Adipocyte (in vitro differentiated cells): ENCODE measurements at regions not wholly inside any gene's neighbourhood (a gene's known extent, or its start where the extent isn't known, plus 50 kb on each side); places are given as distances from the start of the nearest gene placed in this dataset.
A peak's percentile ranks its signal among the peaks of the same experiment; 100 is the strongest.

Source experiments
- DNase-seq: peaks from one replicate; pipeline ENCODE4 v3.0.0-alpha.2; 2015; ENCODE audit warnings: low read depth
- H3K27me3 ChIP-seq: replicated peaks from 2 replicates; pipeline ENCODE4 v1.7.0; 2013; ENCODE audit warnings: mild to moderate bottlenecking, low read length, moderate library complexity; ENCODE audit not compliant: control insufficient read depth, insufficient read depth
- H3K36me3 ChIP-seq: 2 replicates; pipeline ENCODE4 v1.7.0; 2013; ENCODE audit warnings: low read length, mild to moderate bottlenecking, moderate library complexity; ENCODE audit not compliant: control insufficient read depth, insufficient read depth, severe bottlenecking
- H3K4me1 ChIP-seq: 2 replicates; pipeline ENCODE4 v1.7.0; 2013; ENCODE audit warnings: mild to moderate bottlenecking, low read length, moderate library complexity; ENCODE audit not compliant: control insufficient read depth, insufficient read depth
- H3K4me3 ChIP-seq: 2 replicates; pipeline ENCODE4 v1.7.0; 2013; ENCODE audit warnings: mild to moderate bottlenecking, low read length, moderate library complexity
- H3K9ac ChIP-seq: 2 replicates; pipeline ENCODE4 v1.7.0; 2013; ENCODE audit warnings: mild to moderate bottlenecking, low read length, moderate library complexity
- H3K9me3 ChIP-seq: 2 replicates; pipeline ENCODE4 v1.7.0; 2013; ENCODE audit warnings: mild to moderate bottlenecking, low read length, moderate library complexity; ENCODE audit not compliant: control insufficient read depth

DNA sequence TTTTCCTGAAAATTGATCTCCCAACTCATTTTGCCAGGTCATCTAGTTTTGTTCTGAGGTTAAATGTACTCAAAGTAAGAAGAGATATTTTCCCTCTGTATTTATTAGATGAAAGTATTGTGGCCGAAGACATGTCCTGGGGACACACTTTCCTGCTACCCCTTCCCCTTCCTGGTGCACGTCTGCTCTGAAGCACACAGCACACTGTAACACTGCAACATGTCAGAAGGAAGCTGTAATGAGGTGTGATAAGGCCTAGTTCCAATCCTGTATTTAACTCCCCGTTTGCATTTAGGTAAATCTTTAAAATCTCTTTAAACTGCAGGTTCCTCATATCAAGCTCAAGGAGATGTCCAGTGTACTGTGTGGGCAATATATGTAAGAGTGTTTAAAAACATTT is 99.4 kb downstream of the HDGFL1 start:
- DNase-seq, result no peak
- no peaks in the 10 kb centered on the region for H3K27me3 ChIP-seq
- no peaks in the 10 kb centered on the region for H3K36me3 ChIP-seq
- no peak overlapping the region for H3K9ac ChIP-seq
- no peaks in the 10 kb centered on the region for H3K9me3 ChIP-seq
- H3K4me1 ChIP-seq, result peaks cover 13% of the 10 kb centered on the region
- H3K4me3 ChIP-seq, result no peak overlapping the region

DNA sequence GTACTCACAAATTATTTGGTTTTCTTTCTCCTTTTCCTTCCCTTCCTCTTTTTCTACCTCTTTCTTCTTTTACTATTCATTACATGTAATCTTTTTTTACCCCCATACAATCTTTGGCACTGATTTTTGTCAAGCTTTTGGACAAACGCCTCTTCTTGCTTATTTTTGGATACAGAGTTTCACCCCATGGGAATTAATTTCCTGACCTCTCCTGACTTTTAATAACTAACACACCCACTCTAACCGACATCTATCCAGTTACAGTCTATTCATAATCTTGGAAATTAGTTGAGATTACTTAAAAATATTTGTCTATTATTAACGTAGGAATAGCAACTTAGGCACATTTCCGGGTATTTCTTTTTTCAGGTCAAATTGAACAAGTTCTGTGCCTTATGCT is 101.2 kb downstream of the HDGFL1 start:
- Histone ChIP-seq H3K4me1 (peaks cover 13% of the 10 kb centered on the region), H3K9ac (no peak overlapping the region), H3K4me3 (no peak overlapping the region), H3K27me3 (no peaks in the 10 kb centered on the region), H3K9me3 (no peaks in the 10 kb centered on the region), H3K36me3 (no peaks in the 10 kb centered on the region)
- DNase-seq, result no peak

DNA sequence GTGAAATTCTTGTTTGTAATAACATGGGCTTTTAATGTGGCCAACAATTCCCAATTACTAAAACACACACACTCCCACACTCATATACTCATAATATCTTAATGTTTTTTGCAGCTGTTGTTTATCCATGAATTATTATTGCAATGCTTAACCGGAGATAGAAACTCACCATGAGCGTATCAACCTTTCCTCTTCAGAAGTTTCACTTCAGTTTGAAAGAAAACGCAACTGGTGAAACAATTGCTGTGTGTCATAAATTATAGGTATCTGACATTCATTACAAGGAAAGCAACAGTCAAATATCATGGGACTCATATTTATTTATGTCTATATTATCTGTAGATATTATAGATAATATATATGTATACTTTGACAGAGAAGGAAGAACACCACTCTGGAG is 104.1 kb downstream of the HDGFL1 start:
- H3K27me3 ChIP-seq, result no peaks in the 10 kb centered on the region
- no peak overlapping the region for H3K4me3 ChIP-seq
- peaks cover 9% of the 10 kb centered on the region for H3K4me1 ChIP-seq
- no peaks in the 10 kb centered on the region for H3K9me3 ChIP-seq
- DNase-seq, result no peak
- H3K36me3 ChIP-seq, result no peaks in the 10 kb centered on the region
- H3K9ac ChIP-seq, result no peak overlapping the region

DNA sequence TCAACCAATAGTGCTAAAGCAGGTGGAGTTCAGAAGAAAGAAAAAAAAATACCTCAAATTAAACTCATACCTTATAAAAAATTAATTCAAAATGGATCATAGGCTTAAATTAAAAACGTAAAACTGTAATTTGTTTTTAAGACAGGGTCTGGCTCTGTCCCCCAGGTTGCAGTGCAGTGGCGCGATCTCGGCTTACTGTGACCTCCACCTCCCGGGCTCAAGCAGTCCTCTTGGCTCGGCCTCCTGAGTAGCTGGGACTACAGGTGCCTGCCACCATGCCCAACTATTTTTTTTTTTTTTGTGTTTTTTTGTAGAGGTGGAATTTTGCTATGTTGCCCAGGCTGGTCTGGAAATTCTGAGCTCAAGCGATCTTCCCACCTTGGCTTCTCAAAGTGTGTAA is 111.6 kb downstream of the HDGFL1 start:
- H3K27me3 ChIP-seq, result no peaks in the 10 kb centered on the region
- DNase-seq, result no peak
- H3K9me3 ChIP-seq, result no peaks in the 10 kb centered on the region
- H3K9ac ChIP-seq, result no peak overlapping the region
- H3K4me3 ChIP-seq, result no peak overlapping the region
- no peaks in the 10 kb centered on the region for H3K4me1 ChIP-seq
- H3K36me3 ChIP-seq, result no peaks in the 10 kb centered on the region

DNA sequence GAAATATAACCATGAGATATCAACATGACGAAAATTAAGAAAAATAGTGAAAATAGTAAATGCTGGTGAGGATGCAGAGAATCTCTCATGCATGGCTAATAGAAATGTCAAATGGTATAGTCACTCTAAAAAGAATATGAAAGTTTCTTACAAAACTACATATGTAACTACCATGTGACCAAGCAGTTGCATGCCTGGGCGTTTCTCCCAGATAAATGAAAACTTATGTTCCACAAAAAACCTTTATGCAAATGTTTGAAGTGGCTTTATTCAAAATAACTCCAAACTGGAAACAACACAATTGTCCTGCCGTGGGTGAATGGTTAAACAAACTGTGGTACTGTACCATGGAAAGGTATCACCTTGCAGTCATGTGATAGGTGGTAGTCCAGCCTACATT is 112.4 kb downstream of the HDGFL1 start:
- Histone ChIP-seq H3K36me3 (no peaks in the 10 kb centered on the region), H3K27me3 (no peaks in the 10 kb centered on the region), H3K4me1 (no peaks in the 10 kb centered on the region), H3K9ac (no peak overlapping the region), H3K9me3 (no peaks in the 10 kb centered on the region), H3K4me3 (no peak overlapping the region)
- DNase-seq, result peak; percentile 50

DNA sequence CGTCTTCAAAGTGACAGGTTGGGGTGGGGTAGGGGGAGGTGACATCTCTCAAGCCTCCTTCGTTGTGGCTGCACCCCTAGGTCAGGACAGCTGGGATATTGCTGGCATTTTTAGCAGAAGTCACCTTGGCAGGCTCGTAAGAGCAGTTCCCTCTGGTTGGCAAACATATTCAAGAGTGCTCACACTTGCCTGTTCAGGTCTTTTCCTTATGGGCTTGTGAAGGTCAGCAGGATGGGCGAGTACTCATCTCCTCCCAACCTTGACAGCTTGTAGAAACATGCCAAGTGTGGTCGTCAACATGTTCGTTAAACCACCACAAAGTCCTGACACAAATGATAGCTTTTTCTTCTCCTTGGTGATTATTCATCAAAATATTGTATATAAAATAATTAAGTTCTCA is 113.6 kb downstream of the HDGFL1 start:
- no peaks in the 10 kb centered on the region for H3K4me1 ChIP-seq
- no peak overlapping the region for H3K4me3 ChIP-seq
- no peak overlapping the region for H3K9ac ChIP-seq
- no peaks in the 10 kb centered on the region for H3K9me3 ChIP-seq
- DNase-seq, result no peak
- no peaks in the 10 kb centered on the region for H3K36me3 ChIP-seq
- H3K27me3 ChIP-seq, result no peaks in the 10 kb centered on the region

DNA sequence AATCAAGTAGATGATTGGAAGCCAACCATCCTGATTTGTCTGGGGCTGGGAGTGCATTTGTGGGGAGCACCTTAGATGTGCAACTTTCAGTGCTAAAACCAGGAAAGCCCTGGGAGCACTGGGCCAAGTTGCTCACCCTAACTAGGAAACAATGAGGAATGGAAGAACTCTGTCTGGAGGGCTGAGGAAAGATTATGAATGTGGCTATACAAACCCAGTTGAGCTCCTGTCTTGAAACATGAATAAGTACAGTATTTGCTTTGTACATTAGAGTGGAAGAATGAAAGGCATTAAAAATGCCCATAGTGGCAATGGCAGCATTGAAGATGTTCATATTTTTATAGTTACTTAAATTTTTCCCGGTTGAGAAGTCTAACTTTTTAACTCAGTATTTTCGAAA is 121.1 kb downstream of the HDGFL1 start:
- H3K4me1 ChIP-seq, result no peaks in the 10 kb centered on the region
- no peak for DNase-seq
- no peak overlapping the region for H3K9ac ChIP-seq
- no peaks in the 10 kb centered on the region for H3K36me3 ChIP-seq
- H3K4me3 ChIP-seq, result no peak overlapping the region
- no peaks in the 10 kb centered on the region for H3K27me3 ChIP-seq
- no peaks in the 10 kb centered on the region for H3K9me3 ChIP-seq

DNA sequence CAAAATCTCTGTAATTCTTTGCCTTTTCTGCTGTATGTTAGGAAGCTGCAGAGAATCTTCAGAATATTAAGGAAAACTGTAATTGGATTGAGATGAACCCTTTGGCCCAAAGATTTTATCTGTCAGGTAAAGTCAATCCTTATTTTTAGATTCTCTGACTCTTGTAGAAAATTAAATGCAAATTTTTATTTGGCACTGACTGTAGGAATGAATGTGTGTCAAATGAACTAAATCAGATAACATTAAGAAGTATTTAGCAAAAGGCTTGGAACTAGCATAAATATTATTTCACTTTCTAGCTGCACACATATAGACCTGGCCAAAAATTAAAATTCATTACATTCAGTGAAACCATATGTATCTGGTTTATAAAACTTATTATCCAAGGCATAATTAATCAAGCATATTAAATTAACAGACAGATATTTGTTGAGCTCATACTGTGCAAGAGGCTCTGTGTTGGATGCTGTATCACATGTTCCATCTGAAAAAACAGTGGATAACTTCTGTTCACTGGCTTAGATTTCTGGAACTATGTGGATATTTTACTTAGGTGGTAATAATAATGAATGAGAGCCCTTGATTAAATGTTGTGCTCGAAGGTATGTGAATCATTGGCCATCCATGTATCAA is 124.8 kb downstream of the HDGFL1 start:
- Histone ChIP-seq H3K4me3 (no peak overlapping the region), H3K9ac (no peak overlapping the region), H3K4me1 (no peaks in the 10 kb centered on the region), H3K9me3 (no peaks in the 10 kb centered on the region), H3K27me3 (no peaks in the 10 kb centered on the region), H3K36me3 (no peaks in the 10 kb centered on the region)
- no peak for DNase-seq

DNA sequence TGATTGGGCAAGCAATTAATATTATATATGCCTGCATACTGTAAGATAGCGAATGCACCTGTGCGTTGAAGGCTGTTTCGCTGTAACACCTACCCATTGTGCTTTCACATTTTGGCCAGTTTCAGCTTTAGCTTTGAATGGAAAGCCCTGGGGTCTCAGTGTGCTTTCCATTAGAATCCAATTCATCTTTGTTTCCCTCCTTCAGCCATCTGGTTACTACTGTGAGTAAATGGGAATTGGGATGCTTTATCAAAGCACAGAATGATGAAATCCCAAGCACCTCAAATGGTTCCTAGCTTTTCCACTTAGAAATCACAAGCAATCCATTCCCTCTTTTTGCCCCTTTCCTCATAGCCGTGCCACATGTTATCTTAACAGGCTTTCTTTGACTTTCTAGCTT is 127.1 kb downstream of the HDGFL1 start:
- H3K4me3 ChIP-seq, result no peak overlapping the region
- no peaks in the 10 kb centered on the region for H3K36me3 ChIP-seq
- DNase-seq, result no peak
- H3K9me3 ChIP-seq, result no peaks in the 10 kb centered on the region
- no peak overlapping the region for H3K9ac ChIP-seq
- H3K27me3 ChIP-seq, result no peaks in the 10 kb centered on the region
- no peaks in the 10 kb centered on the region for H3K4me1 ChIP-seq

DNA sequence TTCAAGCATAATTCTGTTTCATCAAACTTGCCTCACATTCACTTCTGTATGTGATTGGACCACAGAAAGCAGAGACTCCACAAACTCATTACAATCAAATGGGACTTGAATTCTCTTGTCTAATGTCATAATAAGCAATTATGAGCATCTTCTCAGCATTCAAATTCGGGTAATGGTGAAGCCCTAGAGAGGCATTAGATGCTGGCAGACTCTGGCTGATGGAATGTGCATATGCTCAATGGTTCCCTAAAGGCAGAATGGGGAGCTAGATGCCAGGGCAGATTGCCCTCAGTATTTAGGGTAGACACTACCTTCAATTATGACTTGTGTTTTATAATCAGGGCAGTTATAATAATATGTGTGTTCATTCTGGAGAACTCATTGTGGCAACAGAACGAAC is 127.9 kb downstream of the HDGFL1 start:
- no peaks in the 10 kb centered on the region for H3K9me3 ChIP-seq
- H3K9ac ChIP-seq, result no peak overlapping the region
- H3K27me3 ChIP-seq, result no peaks in the 10 kb centered on the region
- DNase-seq, result no peak
- H3K36me3 ChIP-seq, result no peaks in the 10 kb centered on the region
- H3K4me3 ChIP-seq, result no peak overlapping the region
- no peaks in the 10 kb centered on the region for H3K4me1 ChIP-seq

DNA sequence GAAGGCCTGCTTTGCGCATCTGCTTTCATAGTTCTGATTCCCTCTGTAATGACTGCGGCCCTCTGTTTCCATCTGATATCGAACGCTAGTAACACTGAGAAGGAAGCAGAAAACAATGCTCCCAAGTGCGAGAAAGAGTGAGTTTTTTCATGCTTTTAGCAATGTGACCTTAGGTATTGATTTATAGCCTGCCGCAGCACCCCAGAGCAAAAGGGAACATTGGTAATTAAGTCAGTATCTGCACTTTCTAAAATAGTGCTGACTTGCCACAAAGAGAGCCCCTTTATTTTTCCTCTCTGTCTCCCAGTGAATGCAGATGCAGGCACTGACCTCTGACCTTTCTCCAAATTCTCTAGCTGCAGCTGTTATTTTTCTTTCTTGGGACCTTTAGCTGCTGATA is 129.8 kb downstream of the HDGFL1 start:
- no peaks in the 10 kb centered on the region for H3K27me3 ChIP-seq
- H3K36me3 ChIP-seq, result no peaks in the 10 kb centered on the region
- H3K4me3 ChIP-seq, result no peak overlapping the region
- no peaks in the 10 kb centered on the region for H3K9me3 ChIP-seq
- no peaks in the 10 kb centered on the region for H3K4me1 ChIP-seq
- no peak overlapping the region for H3K9ac ChIP-seq
- no peak for DNase-seq

DNA sequence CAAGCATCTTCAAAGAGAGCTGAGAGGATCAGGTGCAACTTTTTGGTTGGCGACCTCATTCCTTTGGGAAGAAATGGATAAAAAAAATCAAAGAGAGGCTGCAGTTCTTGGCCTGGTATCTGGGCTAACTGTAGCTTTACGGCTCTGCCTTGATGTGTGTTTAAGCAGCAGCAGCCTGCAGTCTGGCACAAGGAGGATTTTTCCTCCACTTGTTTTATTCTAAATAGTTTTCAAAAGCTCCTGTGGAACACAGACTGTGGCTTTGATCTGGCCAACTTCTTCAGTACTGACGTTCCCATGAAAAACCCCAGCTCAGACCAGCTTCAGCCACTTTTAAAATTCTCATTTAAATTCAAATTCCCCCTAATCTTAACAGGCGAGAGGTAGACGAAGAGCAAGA is 137.3 kb downstream of the HDGFL1 start:
- DNase-seq, result no peak
- Histone ChIP-seq H3K9me3 (no peaks in the 10 kb centered on the region), H3K36me3 (no peaks in the 10 kb centered on the region), H3K4me3 (no peak overlapping the region), H3K4me1 (no peaks in the 10 kb centered on the region), H3K27me3 (no peaks in the 10 kb centered on the region), H3K9ac (no peak overlapping the region)
